SK-N-SH (cell line): ENCODE measurements at regions not wholly inside any gene's neighbourhood (a gene's known extent, or its start where the extent isn't known, plus 50 kb on each side); places are given as distances from the start of the nearest gene placed in this dataset.

ENCODE experiments used
- CTCF ChIA-PET: fragments of 300-600, 350-600 bp; formaldehyde crosslinking; extraction: SDS; loops from one replicate; lab custom pipeline; 2021; lab: Yijun Ruan, JAX
- POLR2A ChIA-PET: fragments of 350-600 bp; sonication (Branson Sonifier 250); formaldehyde crosslinking; extraction: SDS; loops from one replicate; lab custom pipeline; 2020; ENCODE audit warnings: antibody characterized with exemption, inconsistent platforms; lab: Yijun Ruan, JAX
- DNase-seq: peaks from one replicate; pipeline ENCODE4 v3.0.0; 2012
- H2AFZ ChIP-seq: fragments of 200-600 bp; sonication (generic); 2 replicates; pipeline ENCODE4 v1.8.1; 2016; ENCODE audit warnings: antibody characterized with exemption, mild to moderate bottlenecking, low read depth
- H3F3A ChIP-seq: fragments of 200-600 bp; sonication (generic); replicated peaks from 2 replicates; pipeline ENCODE3; 2016; ENCODE audit warnings: antibody characterized with exemption, mild to moderate bottlenecking; ENCODE audit not compliant: insufficient read depth
- H3K27ac ChIP-seq, 2 experiments: fragments of 200-500 bp in 1 of 2; fragments of 200-600 bp in 1 of 2; sonication (Bioruptor generic) in 1 of 2; sonication (generic), shearing (Covaris generic) in 1 of 2; 2 replicates each; pipeline versions ENCODE4 v1.5.1 to v1.6.1; 2014 to 2016; ENCODE audit warnings: low read depth in 2 of 2, inconsistent platforms in 1 of 2, low read length in 1 of 2, mild to moderate bottlenecking in 1 of 2, mixed read lengths in 1 of 2
- H3K27me3 ChIP-seq: fragments of 200-600 bp; sonication (generic), shearing (Covaris generic); 2 replicates; pipeline ENCODE4 v1.6.1; 2016; ENCODE audit warnings: mixed run types; ENCODE audit not compliant: insufficient read depth
- H3K36me3 ChIP-seq, 2 experiments: fragments of 200-500 bp in 1 of 2; fragments of 200-600 bp in 1 of 2; sonication (Bioruptor generic) in 1 of 2; sonication (generic) in 1 of 2; replicated peaks in 1 of 2; 2 replicates each; pipeline versions ENCODE3 to v1.5.1; 2014 to 2016; ENCODE audit warnings: low read length in 1 of 2, mild to moderate bottlenecking in 1 of 2; ENCODE audit not compliant: insufficient read depth in 2 of 2, control insufficient read depth in 1 of 2
- H3K4me1 ChIP-seq, 2 experiments: fragments of 200-500 bp in 1 of 2; fragments of 200-600 bp in 1 of 2; sonication (Bioruptor generic) in 1 of 2; sonication (generic), shearing (Covaris generic) in 1 of 2; 2 replicates each; pipeline versions ENCODE4 v1.5.1 to v1.6.1; 2014 to 2016; ENCODE audit warnings: low read depth in 1 of 2, low read length in 1 of 2, mixed run types in 1 of 2; ENCODE audit not compliant: insufficient read depth in 2 of 2, control insufficient read depth in 1 of 2
- H3K4me2 ChIP-seq: fragments of 200-600 bp; sonication (generic), shearing (Covaris generic); 2 replicates; pipeline ENCODE4 v1.6.1; 2017; ENCODE audit warnings: mixed run types
- H3K4me3 ChIP-seq, 2 experiments: fragments of 200-500 bp in 1 of 2; fragments of 200-600 bp in 1 of 2; sonication (Bioruptor generic) in 1 of 2; sonication (generic), shearing (Covaris generic) in 1 of 2; 2 replicates each; pipeline versions ENCODE4 v1.5.1 to v1.8.1; 2014 to 2016; ENCODE audit warnings: low read depth in 2 of 2, inconsistent platforms in 1 of 2, low read length in 1 of 2, mild to moderate bottlenecking in 1 of 2, mixed read lengths in 1 of 2, moderate library complexity in 1 of 2
- H3K79me2 ChIP-seq: fragments of 200-600 bp; sonication (generic); 2 replicates; pipeline ENCODE4 v1.8.1; 2017; ENCODE audit warnings: mild to moderate bottlenecking; ENCODE audit not compliant: insufficient read depth
- H3K9ac ChIP-seq: fragments of 200-600 bp; sonication (generic); 2 replicates; pipeline ENCODE4 v1.6.1; 2017; ENCODE audit warnings: mixed run types
- H3K9me2 ChIP-seq: fragments of 200-600 bp; sonication (generic); 2 replicates; pipeline ENCODE4 v1.6.1; 2017; ENCODE audit warnings: mixed run types
- H3K9me3 ChIP-seq: fragments of 200-600 bp; sonication (generic); 2 replicates; pipeline ENCODE4 v1.6.1; 2017; ENCODE audit warnings: mixed run types, mild to moderate bottlenecking, moderate library complexity
- H4K20me1 ChIP-seq: fragments of 200-600 bp; sonication (generic); 2 replicates; pipeline ENCODE4 v1.6.1; 2017; ENCODE audit warnings: mild to moderate bottlenecking, mixed run types; ENCODE audit not compliant: insufficient read depth
- CTCF ChIP-seq: fragments of 200-600 bp; sonication (generic); IDR thresholded peaks from 2 replicates; pipeline ENCODE4 v1.6.1; 2017; ENCODE audit warnings: antibody characterized with exemption, mild to moderate bottlenecking, moderate library complexity
- ELF1 ChIP-seq: IDR thresholded peaks from 2 replicates; pipeline ENCODE4 v1.4.0; 2012
- EZH2phosphoT487 ChIP-seq: fragments of 200-600 bp; sonication (generic); IDR thresholded peaks from 2 replicates; pipeline ENCODE4 v1.6.1; 2017; ENCODE audit warnings: low read depth, mixed run types, mild to moderate bottlenecking, antibody characterized with exemption, moderate library complexity, borderline replicate concordance
- FOSL2 ChIP-seq: IDR thresholded peaks from 2 replicates; pipeline ENCODE4 v1.4.0; 2012; ENCODE audit warnings: low read depth, mild to moderate bottlenecking, moderate library complexity, borderline replicate concordance
- FOXJ3 ChIP-seq: sonication (generic); formaldehyde crosslinking; IDR thresholded peaks from 2 replicates; pipeline ENCODE4 v1.5.1; 2020; ENCODE audit warnings: mild to moderate bottlenecking, missing genetic modification reagents
- GABPA ChIP-seq: IDR thresholded peaks from 2 replicates; pipeline ENCODE4 v1.4.0; 2012; ENCODE audit warnings: low read depth, mild to moderate bottlenecking
- GATA2 ChIP-seq: sonication (generic); formaldehyde crosslinking; IDR thresholded peaks from 2 replicates; pipeline ENCODE4 v1.5.0; 2020; ENCODE audit warnings: mild to moderate bottlenecking, missing genetic modification reagents
- IRF3 ChIP-seq: fragments of 150-350 bp; IDR thresholded peaks from 2 replicates; pipeline ENCODE4 v1.6.1; 2016; ENCODE audit warnings: mild to moderate bottlenecking, low read depth, low read length
- JUND ChIP-seq: IDR thresholded peaks from 2 replicates; pipeline ENCODE4 v1.4.0; 2012
- MAX ChIP-seq: IDR thresholded peaks from 2 replicates; pipeline ENCODE4 v1.4.0; 2012; ENCODE audit warnings: low read depth
- MEF2A ChIP-seq: IDR thresholded peaks from 2 replicates; pipeline ENCODE4 v1.4.0; 2012; ENCODE audit warnings: low read depth, borderline replicate concordance
- PBX3 ChIP-seq: IDR thresholded peaks from 2 replicates; pipeline ENCODE4; 2012
- RAD21 ChIP-seq: IDR thresholded peaks from 2 replicates; pipeline ENCODE4 v1.6.1; 2012; ENCODE audit warnings: mild to moderate bottlenecking, low read length
- RCOR1 ChIP-seq: fragments of 150-350 bp; IDR thresholded peaks from 2 replicates; pipeline ENCODE4 v1.6.1; 2017; ENCODE audit warnings: antibody characterized with exemption, low read length
- RFX5 ChIP-seq: IDR thresholded peaks from 2 replicates; pipeline ENCODE4 v1.6.1; 2012; ENCODE audit warnings: mild to moderate bottlenecking, improper control_type of control experiment, low read length
- RXRA ChIP-seq: IDR thresholded peaks from 2 replicates; pipeline ENCODE4 v1.4.0; 2012; ENCODE audit warnings: low read depth, mild to moderate bottlenecking, borderline replicate concordance
- SIN3A ChIP-seq: IDR thresholded peaks from 2 replicates; pipeline ENCODE4 v1.6.1; 2012; ENCODE audit warnings: low read depth, mild to moderate bottlenecking, low read length, moderate library complexity, borderline replicate concordance
- TAF1 ChIP-seq: IDR thresholded peaks from 2 replicates; pipeline ENCODE4 v1.6.1; 2012; ENCODE audit warnings: low read depth, mild to moderate bottlenecking, low read length, moderate library complexity, borderline replicate concordance
- USF1 ChIP-seq: IDR thresholded peaks from 2 replicates; pipeline ENCODE4 v1.4.0; 2012; ENCODE audit warnings: low read depth, borderline replicate concordance
- USF2 ChIP-seq: fragments of 150-350 bp; IDR thresholded peaks from 2 replicates; pipeline ENCODE4 v1.6.1; 2017; ENCODE audit warnings: antibody characterized with exemption, low read length, low read depth, borderline replicate concordance
- YY1 ChIP-seq: IDR thresholded peaks from 2 replicates; pipeline ENCODE4 v1.4.0; 2012; ENCODE audit warnings: low read depth, mild to moderate bottlenecking
- WGBS: methylation state at CpG from one replicate; pipeline ENCODE4 v1.1.6; 2017; ENCODE audit warnings: low lambda C conversion rate; 5-methylcytosine and 5-hydroxymethylcytosine counted together

- POLR2A ChIA-PET = no interaction called here
- no peak for TF ChIP-seq GABPA
- TF ChIP-seq JUND = no peak
- TF ChIP-seq RAD21 = no peak
- TF ChIP-seq IRF3 = no peak
- TF ChIP-seq GATA2 (CRISPR knock-in tag) = no peak
- TF ChIP-seq TAF1 = no peak
- no peak for TF ChIP-seq ELF1
- TF ChIP-seq USF1 = no peak
- TF ChIP-seq YY1 = no peak
- no peak for TF ChIP-seq MAX
- no peak for TF ChIP-seq RXRA
- TF ChIP-seq EZH2phosphoT487 = no peak
- no peak for TF ChIP-seq MEF2A
- TF ChIP-seq, all 33 proteins: peak for 0
- Histone ChIP-seq H3K4me2 (no peak overlapping the region), H4K20me1 (no peaks in the 10 kb centered on the region), H3K27me3 (no peaks in the 10 kb centered on the region), H3K79me2 (no peaks in the 10 kb centered on the region), H3K4me3 (no peak overlapping the region), H3K9ac (no peak overlapping the region), H3F3A (no peaks in the 10 kb centered on the region), H3K9me3 (no peaks in the 10 kb centered on the region), H2AFZ (no peak overlapping the region), H3K27ac (no peak overlapping the region), H3K4me1 (no peaks in the 10 kb centered on the region), H3K9me2 (no peaks in the 10 kb centered on the region), H3K36me3 (no peaks in the 10 kb centered on the region)
- DNase-seq = no peak
- WGBS = 23% methylated on average over 4 of the region's 4 CpGs
- CTCF ChIA-PET = interaction anchor here (0.6 kb wide), 1 partner anchor 25 kb away, joined by 3 read pairs; no protein-coding TSS in a partner anchor
Measured at GRCh38 chr2:123136419-123136818, 888.7 kb upstream of the CNTNAP5 start.

GRCh38 chr2:123144082-123144481 is 881.0 kb upstream of the CNTNAP5 start:
- no peak overlapping the region for H2AFZ ChIP-seq
- H3K36me3 ChIP-seq = no peaks in the 10 kb centered on the region
- no peaks in the 10 kb centered on the region for H3K79me2 ChIP-seq
- no peak overlapping the region for H3K27ac ChIP-seq
- ChIA-PET POLR2A (no interaction called here), CTCF (no interaction called here)
- no peaks in the 10 kb centered on the region for H3K4me1 ChIP-seq
- no peaks in the 10 kb centered on the region for H3K9me3 ChIP-seq
- no peaks in the 10 kb centered on the region for H3K27me3 ChIP-seq
- no peak overlapping the region for H3K4me2 ChIP-seq
- H3K9me2 ChIP-seq = no peaks in the 10 kb centered on the region
- H3K9ac ChIP-seq = no peak overlapping the region
- no peaks in the 10 kb centered on the region for H4K20me1 ChIP-seq
- WGBS = 22% methylated on average over 1 of the region's 1 CpG
- H3F3A ChIP-seq = no peaks in the 10 kb centered on the region
- no peak overlapping the region for H3K4me3 ChIP-seq
- no peak for DNase-seq
- TF ChIP-seq SIN3A = no peak
- no peak for TF ChIP-seq GATA2 (CRISPR knock-in tag)
- no peak for TF ChIP-seq RFX5
- TF ChIP-seq USF2 = no peak
- TF ChIP-seq MEF2A = no peak
- TF ChIP-seq FOSL2 = no peak
- no peak for TF ChIP-seq FOXJ3 (CRISPR knock-in tag)
- no peak for TF ChIP-seq RCOR1
- no peak for TF ChIP-seq YY1
- no peak for TF ChIP-seq RXRA
- TF ChIP-seq PBX3 = no peak
- no peak for TF ChIP-seq USF1
- no peak for TF ChIP-seq CTCF
